Nucleus accumbens (tissue), 56 donors: ENCODE measurements at regions not wholly inside any gene's neighbourhood (a gene's known extent, or its start where the extent isn't known, plus 50 kb on each side); places are given as distances from the start of the nearest gene placed in this dataset.
"Not testable (repeated sequence)": the region's sequence is repeated elsewhere in the genome, so short reads cannot be mapped to it uniquely, and the experiment has no call there.

Source experiments
- DNase-seq, 56 donors: peaks; one replicate each; lab custom pipeline; 2025; lab: John Stamatoyannopoulos, UW

DNA sequence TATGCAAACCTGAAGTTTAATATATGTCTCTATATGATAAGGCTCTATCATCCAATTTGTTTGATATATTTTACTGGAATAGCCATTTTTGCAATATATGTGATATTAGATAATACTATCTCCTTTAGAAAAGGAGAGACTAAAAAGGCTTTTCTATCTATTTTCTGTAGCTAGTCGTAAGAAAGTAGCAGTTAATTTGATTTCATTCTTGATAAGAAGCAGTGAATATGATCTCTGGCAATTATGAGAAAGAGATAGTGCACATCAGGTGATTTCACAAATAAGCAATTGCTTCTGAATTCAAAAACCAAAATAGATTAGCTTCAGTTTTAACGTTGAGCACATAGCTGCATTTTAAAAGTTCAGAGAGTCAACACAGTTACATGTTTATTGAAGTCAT lies 1318.4 kb downstream of the CDH8 start:
- no peak for DNase-seq

- DNase-seq = no peak
Observed at GRCh38 chr16:60712144-60712543, 1324.1 kb downstream of the CDH8 start.

- DNase-seq = no peak
Observed at GRCh38 chr16:60704726-60705125, 1331.5 kb downstream of the CDH8 start.

- DNase-seq = no peak
Observed at GRCh38 chr16:60703096-60703495, 1333.1 kb downstream of the CDH8 start.

DNA sequence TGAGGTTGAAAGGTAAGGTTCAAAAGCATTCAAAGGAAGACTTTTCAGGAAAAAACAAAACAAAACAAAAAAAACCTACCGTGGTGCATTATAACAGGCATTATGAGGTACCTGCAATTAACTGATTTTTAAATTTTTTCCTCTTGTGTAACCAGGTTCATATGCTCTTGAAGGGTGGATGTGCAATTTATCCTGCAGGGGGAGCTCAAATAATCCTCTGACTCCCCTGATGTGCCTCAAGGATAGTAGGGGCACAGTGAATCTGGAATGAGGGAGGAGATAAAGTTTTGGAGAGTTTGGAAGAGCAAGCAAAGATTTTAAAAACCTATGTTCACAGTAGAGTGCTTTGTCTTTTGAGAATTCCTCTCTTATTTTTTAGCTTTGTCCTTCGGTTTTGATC lies 1349.4 kb downstream of the CDH8 start:
- no peak for DNase-seq

GRCh38 chr16:60684002-60684401 lies 1352.2 kb downstream of the CDH8 start:
- DNase-seq = no peak

DNA sequence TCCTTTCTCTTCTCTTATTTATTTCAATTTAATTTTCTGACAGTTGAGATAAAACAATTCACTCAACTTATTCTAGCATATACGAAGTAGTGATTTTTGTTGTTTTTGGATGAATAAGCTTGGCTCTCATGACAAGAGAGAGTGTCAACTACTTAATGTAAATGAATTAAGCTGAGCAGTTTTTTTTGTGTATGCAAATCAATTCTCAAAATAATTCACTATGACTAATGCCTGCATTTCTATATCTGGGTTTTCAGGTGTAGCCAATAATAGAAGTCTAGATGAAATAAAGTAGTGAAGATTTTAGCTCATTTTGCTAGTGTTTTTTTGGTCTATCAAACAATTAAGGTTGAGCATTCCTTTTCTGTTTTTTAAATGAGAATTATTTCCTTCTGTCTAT lies 1354.0 kb downstream of the CDH8 start:
- DNase-seq = no peak

DNA sequence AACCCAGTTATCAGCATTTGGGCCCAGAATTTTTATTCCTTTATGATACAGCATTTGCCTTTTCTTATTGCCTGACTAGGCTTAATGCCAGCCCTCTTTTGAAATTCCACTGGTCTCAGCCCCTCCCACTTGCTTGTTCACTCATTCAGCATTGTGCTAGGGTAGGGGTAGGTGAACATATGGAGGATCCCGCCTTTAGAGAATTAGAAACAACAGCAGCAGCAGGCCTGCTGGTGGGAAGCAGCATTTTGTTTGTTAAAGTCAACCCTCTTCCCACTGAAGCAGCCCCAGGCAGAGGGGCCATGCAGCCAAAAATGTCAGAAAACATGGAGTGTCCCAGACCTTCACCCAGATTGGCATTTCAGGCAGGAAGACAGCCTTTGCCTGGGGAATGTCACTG lies 1355.2 kb downstream of the CDH8 start:
- DNase-seq = no peak

DNA sequence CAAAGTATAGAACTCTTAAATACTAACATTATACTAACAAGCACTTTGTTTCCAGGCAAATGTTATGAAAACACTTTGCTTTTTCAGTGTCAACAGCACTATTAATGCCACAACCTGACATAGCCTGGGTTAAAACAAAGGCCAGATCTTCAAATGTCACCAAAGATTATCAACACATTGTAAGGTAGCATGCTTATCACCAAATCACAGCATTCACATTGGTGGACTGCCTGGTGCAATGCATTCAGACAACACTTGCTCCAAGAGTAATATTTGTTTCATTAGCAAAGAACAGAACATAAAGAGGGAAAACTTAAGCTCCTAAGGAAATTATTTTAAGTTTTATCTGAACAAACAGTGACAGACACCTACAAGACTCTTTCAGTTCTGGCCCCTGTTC lies 1361.2 kb downstream of the CDH8 start:
- no peak for DNase-seq

GRCh38 chr16:60674241-60674640 lies 1362.0 kb downstream of the CDH8 start:
- DNase-seq = no peak

DNA sequence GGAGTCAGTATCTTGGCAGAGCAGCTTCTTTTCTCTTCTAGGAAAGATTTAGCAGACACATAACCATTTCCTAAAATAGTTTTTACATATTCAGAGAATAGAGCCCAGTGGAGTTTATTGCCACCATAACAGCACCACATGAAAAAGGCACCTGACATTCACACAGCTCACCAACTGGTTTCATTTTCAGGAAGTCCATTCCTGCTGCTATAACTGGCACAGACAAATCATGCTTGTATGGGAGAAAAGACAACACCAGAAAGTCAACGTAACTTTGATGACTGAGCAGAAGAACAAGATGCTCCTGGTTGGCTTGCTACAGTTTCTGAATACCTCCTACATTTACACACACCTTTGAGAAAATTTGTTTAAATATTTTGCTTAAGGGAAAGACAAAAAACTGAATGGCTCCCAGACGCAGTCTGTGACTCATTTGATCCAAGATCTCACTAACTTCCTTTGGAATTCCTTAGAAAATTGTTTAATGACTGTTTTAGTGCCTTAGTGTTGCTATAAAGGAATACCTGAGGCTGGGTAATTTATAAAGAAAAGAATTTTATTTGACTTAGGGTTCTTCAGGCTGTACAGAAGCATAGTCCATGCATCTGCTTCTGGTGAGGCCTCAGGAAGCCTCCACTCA lies 1380.6 kb downstream of the CDH8 start:
- DNase-seq = no peak

DNA sequence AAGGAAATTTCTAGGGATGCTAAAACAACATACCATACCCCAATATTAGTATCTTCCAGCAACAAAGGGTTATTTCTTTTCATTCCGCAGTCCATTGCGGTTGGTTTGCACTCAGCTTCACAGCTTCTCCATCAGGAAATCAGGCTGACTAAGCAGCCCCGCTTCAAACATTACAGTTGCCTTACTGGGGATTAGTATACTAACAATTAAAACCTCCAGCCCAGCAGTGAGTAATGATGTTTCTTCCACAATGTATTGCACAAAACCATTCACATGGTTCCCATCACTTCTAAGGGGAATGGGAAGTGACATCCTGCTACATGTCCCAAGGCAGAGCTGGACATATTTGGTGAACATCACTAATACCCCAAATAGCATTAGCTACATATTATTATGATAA lies 1384.9 kb downstream of the CDH8 start:
- DNase-seq = no peak

- no peak for DNase-seq
Observed at GRCh38 chr16:60648290-60648689, 1387.9 kb downstream of the CDH8 start.

DNA sequence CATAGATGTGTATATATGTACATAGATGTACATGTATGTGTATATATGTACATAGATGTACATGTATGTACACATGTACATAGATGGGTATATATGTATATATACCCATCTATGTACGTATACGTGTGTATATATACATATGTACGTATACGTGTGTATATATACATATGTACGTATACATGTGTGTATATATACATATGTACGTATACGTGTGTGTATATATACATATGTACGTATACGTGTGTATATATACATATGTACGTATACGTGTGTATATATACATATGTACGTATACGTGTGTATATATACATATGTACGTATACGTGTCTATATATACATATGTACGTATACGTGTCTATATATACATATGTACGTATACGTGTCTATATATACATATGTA lies 1388.8 kb downstream of the CDH8 start:
- DNase-seq = not testable (repeated sequence)

GRCh38 chr16:60646631-60647030 lies 1389.6 kb downstream of the CDH8 start:
- DNase-seq = no peak

DNA sequence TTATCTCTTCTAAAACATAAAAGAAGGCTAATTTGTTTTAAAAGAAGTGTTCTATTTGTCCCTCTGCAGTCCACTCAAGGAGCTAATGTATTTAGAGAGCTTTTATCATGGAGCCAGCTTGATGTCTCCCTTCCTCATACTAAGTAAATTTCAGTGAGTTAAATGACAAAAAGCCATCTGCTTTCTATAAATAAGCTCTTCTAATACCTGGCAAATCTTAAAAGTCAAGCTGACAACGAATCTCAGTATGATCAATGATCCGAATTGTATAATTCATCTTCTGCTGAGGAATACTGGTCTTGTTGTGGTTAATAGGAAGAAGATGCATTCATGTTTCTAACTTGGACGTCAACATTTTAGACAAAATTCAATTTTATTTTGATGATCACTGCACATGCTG lies 1390.7 kb downstream of the CDH8 start:
- DNase-seq = no peak

DNA sequence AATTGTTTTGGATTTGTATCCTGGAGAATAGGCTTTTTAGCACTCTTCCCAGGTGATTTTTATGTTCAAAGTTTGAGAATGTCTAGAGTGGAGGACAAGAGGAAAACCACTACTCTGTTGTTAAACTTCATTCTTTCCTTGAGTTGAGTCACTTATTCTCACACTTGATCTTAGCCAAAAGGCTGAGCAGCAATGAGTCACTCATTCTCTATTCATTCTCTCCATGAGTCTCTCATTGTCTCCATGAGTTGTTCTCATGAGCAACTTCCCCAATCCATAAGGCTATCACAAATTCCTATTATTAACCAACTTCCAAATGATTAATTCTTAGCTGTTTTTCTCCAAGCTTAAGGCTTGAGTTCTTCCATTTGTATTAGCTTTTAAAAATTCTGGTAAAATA lies 1393.3 kb downstream of the CDH8 start:
- no peak for DNase-seq

DNA sequence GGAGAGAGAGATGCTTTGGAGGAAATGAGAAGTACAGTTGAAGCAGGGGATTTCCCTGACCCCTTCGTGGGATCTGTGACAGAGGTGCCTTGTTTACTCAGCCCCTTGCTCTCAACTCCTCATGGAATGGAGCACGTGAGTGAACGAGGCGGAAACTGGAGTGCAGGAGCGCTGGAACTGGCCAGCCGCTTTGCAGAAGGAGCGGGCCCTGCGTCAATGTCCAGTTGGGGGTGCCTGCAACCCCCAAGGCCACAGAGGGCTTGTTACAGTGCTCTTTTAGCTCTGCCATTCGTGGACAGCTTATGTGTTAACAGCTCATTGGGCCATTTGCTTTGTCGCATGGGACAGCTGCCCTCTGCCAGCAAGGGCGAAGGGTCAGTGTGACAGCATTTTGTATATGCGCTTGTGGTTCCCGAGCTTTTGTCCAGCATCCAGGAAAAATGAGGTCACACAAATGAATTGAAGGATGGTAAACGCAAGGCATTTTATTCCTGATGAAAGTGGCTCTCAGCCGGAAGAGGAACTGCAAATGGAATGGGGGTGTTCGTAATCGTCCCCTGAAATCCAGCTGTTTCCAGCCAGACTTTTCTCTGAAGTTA lies 1395.1 kb downstream of the CDH8 start:
- no peak for DNase-seq

DNA sequence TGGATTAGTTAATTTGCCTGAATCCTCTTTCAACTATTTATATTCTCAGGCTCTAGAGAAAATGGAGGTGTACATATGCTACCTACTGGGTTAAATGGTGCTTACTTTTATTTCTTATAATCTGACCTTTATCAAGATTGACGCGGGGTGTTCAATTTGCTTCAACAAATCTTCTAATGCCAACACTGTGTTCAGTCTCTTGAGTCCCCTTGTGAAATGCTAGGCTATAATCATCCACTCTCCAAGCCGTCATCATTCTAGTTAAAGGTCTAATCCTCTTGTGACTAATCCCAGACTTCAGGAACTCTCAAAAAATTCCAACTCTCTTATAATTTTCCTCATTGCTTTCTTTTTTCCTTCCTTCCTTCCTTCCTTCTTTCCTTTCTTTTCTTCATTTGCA lies 1396.2 kb downstream of the CDH8 start:
- DNase-seq = no peak

DNA sequence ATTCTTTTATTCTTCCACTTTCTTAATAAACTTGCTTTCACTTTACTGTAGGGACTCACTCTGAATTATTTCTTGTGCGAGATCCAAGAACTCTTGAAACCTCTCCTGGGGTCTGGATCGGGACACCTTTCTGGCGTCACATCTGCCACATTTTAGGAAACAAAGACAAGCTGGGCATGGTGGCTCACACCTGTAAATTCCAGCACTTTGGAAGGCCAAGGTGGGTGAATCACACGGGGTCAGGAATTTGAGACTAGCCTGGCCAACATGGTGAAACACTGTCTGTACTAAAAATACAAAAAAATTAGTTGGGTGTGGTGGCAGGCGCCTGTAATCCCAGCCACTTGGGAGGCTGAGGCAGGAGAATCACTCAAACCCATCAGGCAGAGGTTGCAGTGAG lies 1399.6 kb downstream of the CDH8 start:
- not testable (repeated sequence) for DNase-seq

DNA sequence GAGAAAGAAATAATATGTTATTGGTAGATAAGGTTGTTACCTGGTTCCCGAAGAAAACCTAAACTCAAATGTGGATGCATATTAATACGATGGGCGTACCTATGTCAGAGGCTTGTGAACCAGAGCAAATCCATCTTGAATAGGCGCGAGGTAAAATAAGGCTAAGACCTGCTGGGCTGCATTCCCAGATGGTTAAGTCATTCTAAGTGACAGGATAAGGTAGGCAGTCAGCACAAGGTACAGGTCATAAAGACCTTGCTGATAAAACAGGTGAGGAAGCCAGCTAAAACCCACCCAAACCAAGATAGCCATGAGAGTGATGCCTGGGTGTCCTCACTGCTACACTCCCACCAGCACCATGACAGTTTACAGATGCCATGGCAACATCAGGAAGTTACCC lies 1400.1 kb downstream of the CDH8 start:
- DNase-seq = no peak

- no peak for DNase-seq
Observed at GRCh38 chr16:60635548-60635947, 1400.7 kb downstream of the CDH8 start.

DNA sequence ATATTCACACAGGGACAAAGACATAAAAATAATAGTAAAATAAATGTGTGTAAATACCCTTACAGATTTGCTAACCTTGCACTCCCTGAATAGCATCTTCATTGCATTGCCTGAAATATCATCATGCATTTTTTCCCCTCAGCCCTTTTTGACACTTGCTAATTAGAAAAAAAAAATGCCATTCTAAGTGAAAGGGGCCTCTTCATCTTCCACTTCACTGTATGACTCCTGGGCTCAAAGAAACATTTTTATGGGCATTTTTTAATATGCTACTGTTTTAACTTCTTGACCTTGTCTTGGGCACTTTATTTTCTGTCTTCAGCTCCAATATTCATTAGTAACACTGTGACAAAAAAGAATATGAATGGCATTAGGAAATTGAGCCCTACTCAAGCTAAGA lies 1424.4 kb downstream of the CDH8 start:
- no peak for DNase-seq
